Erythroblast (primary cell): ENCODE measurements at regions not wholly inside any gene's neighbourhood (a gene's known extent, or its start where the extent isn't known, plus 50 kb on each side); places are given as distances from the start of the nearest gene placed in this dataset.

ENCODE experiments used
- GATA1 ChIP-seq: IDR thresholded peaks from 2 replicates; pipeline ENCODE4 v1.6.1; 2011; ENCODE audit warnings: low read depth, mild to moderate bottlenecking, control low read depth, low read length, moderate library complexity
- POLR2A ChIP-seq: IDR thresholded peaks from 2 replicates; pipeline ENCODE4 v1.6.1; 2011; ENCODE audit warnings: mild to moderate bottlenecking, low read length

DNA sequence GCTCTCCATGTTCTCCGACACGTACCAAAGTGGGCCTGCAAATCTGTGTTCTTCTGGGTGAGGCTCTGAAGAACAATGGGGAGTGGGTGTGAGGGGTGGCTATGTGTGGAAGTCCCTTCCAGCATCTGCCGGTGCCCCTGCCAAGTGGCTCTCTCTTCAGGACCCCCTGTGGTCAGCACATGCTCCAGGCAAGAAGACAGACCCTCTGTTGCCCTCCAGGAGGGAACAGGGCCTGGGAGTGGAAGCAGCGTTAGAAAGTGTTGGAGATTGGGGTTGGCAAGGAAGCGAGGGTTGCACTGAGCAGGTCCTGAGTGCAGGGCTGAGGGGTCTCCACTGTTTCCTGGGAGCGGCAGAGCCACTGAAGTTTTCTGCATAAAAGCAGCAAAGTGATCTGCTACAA lies 60.5 kb downstream of the EMX2 start:
- TF ChIP-seq POLR2A (no peak), GATA1 (no peak)
